Erythroblast (primary cell): ENCODE measurements at regions not wholly inside any gene's neighbourhood (a gene's known extent, or its start where the extent isn't known, plus 50 kb on each side); places are given as distances from the start of the nearest gene placed in this dataset.

ENCODE experiments used
- GATA1 ChIP-seq: IDR thresholded peaks from 2 replicates; pipeline ENCODE4 v1.6.1; 2011; ENCODE audit warnings: low read depth, mild to moderate bottlenecking, control low read depth, low read length, moderate library complexity
- POLR2A ChIP-seq: IDR thresholded peaks from 2 replicates; pipeline ENCODE4 v1.6.1; 2011; ENCODE audit warnings: mild to moderate bottlenecking, low read length

- TF ChIP-seq POLR2A: no peak
- TF ChIP-seq GATA1: no peak
Measured at GRCh38 chr4:81883004-81883403, 411.3 kb upstream of the RASGEF1B start.
